ENCODE measurements at regions not wholly inside any gene's neighbourhood (a gene's known extent, or its start where the extent isn't known, plus 50 kb on each side); places are given as distances from the start of the nearest gene placed in this dataset.

- H3K27ac Mint-ChIP-seq (ENCODE audit: unreplicated experiment): no peak overlapping the region
- peaks cover 11% of the 10 kb centered on the region for H3K9me3 Mint-ChIP-seq (ENCODE audit: unreplicated experiment)
- peaks cover 2% of the 10 kb centered on the region for H3K27me3 Mint-ChIP-seq (ENCODE audit: unreplicated experiment)
- peaks cover 19% of the 10 kb centered on the region for H3K4me1 Mint-ChIP-seq (ENCODE audit: low read depth, unreplicated experiment)
- TF ChIP-seq, protein P1, sequence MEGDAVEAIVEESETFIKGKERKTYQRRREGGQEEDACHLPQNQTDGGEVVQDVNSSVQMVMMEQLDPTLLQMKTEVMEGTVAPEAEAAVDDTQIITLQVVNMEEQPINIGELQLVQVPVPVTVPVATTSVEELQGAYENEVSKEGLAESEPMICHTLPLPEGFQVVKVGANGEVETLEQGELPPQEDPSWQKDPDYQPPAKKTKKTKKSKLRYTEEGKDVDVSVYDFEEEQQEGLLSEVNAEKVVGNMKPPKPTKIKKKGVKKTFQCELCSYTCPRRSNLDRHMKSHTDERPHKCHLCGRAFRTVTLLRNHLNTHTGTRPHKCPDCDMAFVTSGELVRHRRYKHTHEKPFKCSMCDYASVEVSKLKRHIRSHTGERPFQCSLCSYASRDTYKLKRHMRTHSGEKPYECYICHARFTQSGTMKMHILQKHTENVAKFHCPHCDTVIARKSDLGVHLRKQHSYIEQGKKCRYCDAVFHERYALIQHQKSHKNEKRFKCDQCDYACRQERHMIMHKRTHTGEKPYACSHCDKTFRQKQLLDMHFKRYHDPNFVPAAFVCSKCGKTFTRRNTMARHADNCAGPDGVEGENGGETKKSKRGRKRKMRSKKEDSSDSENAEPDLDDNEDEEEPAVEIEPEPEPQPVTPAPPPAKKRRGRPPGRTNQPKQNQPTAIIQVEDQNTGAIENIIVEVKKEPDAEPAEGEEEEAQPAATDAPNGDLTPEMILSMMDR (IDR thresholded peaks at IDR 0.05; ENCODE audit: partially characterized antibody, unreplicated experiment): no peak
- DNase-seq: no peak
- no peak overlapping the region for H3K4me3 Mint-ChIP-seq (ENCODE audit: unreplicated experiment)
- peaks cover 6% of the 10 kb centered on the region for H3K36me3 Mint-ChIP-seq (ENCODE audit: unreplicated experiment)
Observed at GRCh38 chr18:10009321-10010144, 95.7 kb downstream of the VAPA start.

DNA sequence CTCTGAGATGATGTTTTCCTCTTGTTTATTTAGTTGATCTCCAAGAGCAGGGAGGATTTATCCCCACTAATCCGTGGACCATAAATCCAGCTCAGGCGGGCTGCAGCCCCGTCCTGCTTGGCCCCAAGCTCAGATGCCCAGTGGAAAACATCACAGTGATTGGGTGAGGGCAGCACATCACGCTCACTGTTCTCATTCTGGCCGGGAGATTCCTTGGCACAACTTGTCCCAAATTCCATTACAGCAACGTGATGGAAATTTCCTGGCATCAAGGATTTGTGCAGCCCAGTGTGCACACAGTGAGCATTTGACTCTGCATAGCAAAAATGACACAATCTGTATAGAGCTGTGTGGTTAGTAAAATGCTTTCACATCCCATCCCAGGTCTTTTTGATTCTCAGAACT lies 96.8 kb downstream of the VAPA start:
- H3K27me3 Mint-ChIP-seq (ENCODE audit: unreplicated experiment): peaks cover 2% of the 10 kb centered on the region
- peaks cover 11% of the 10 kb centered on the region for H3K9me3 Mint-ChIP-seq (ENCODE audit: unreplicated experiment)
- TF ChIP-seq, protein P1 (IDR thresholded peaks at IDR 0.05; ENCODE audit: partially characterized antibody, unreplicated experiment): no peak
- no peak for DNase-seq
- peaks cover 6% of the 10 kb centered on the region for H3K36me3 Mint-ChIP-seq (ENCODE audit: unreplicated experiment)
- no peak overlapping the region for H3K27ac Mint-ChIP-seq (ENCODE audit: unreplicated experiment)
- no peak overlapping the region for H3K4me3 Mint-ChIP-seq (ENCODE audit: unreplicated experiment)
- H3K4me1 Mint-ChIP-seq (ENCODE audit: low read depth, unreplicated experiment): peaks cover 14% of the 10 kb centered on the region

- peaks cover 2% of the 10 kb centered on the region for H3K27me3 Mint-ChIP-seq (ENCODE audit: unreplicated experiment)
- TF ChIP-seq, protein P1 (IDR thresholded peaks at IDR 0.05; ENCODE audit: partially characterized antibody, unreplicated experiment): no peak
- no peak overlapping the region for H3K27ac Mint-ChIP-seq (ENCODE audit: unreplicated experiment)
- H3K4me1 Mint-ChIP-seq (ENCODE audit: low read depth, unreplicated experiment): peaks cover 10% of the 10 kb centered on the region
- H3K36me3 Mint-ChIP-seq (ENCODE audit: unreplicated experiment): peaks cover 6% of the 10 kb centered on the region
- no peak overlapping the region for H3K4me3 Mint-ChIP-seq (ENCODE audit: unreplicated experiment)
- peaks cover 7% of the 10 kb centered on the region for H3K9me3 Mint-ChIP-seq (ENCODE audit: unreplicated experiment)
- no peak for DNase-seq
Observed at GRCh38 chr18:10011061-10011460, 97.2 kb downstream of the VAPA start.

DNA sequence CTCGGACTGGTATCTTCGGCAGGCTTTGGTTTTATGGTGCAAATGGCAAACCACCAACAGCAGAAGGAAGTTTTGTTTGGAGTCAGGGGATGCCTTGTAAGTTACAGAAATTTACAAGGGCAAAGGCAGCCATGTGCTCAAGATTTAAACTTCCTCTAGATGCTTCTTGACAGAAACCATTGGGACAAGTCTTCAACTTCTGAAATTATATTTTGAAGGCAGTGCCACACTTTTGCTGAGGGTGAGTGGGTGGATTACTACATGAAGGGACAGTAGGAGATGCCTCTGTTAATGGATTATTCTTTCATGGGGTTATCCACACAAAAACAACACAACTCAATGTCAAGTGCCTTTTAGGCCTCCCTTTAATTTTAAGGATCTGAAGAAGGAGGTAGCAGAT lies 97.9 kb downstream of the VAPA start:
- H3K36me3 Mint-ChIP-seq (ENCODE audit: unreplicated experiment): peaks cover 6% of the 10 kb centered on the region
- peaks cover 2% of the 10 kb centered on the region for H3K27me3 Mint-ChIP-seq (ENCODE audit: unreplicated experiment)
- DNase-seq: no peak
- H3K4me3 Mint-ChIP-seq (ENCODE audit: unreplicated experiment): no peak overlapping the region
- TF ChIP-seq, protein P1 (IDR thresholded peaks at IDR 0.05; ENCODE audit: partially characterized antibody, unreplicated experiment): no peak
- H3K4me1 Mint-ChIP-seq (ENCODE audit: low read depth, unreplicated experiment): peaks cover 3% of the 10 kb centered on the region
- H3K9me3 Mint-ChIP-seq (ENCODE audit: unreplicated experiment): peaks cover 6% of the 10 kb centered on the region
- no peak overlapping the region for H3K27ac Mint-ChIP-seq (ENCODE audit: unreplicated experiment)

GRCh38 chr18:10012526-10012925 lies 98.7 kb downstream of the VAPA start:
- DNase-seq: no peak
- Mint-ChIP-seq H3K4me3 (ENCODE audit: unreplicated experiment) (no peak overlapping the region), H3K36me3 (ENCODE audit: unreplicated experiment) (peaks cover 5% of the 10 kb centered on the region), H3K27me3 (ENCODE audit: unreplicated experiment) (peaks cover 4% of the 10 kb centered on the region), H3K4me1 (ENCODE audit: low read depth, unreplicated experiment) (no peaks in the 10 kb centered on the region), H3K9me3 (ENCODE audit: unreplicated experiment) (peaks cover 6% of the 10 kb centered on the region), H3K27ac (ENCODE audit: unreplicated experiment) (no peak overlapping the region)
- TF ChIP-seq, protein P1 (IDR thresholded peaks at IDR 0.05; ENCODE audit: partially characterized antibody, unreplicated experiment): no peak

Data from glutamatergic neuron (in vitro differentiated cells).